IMR-90 (cell line): ENCODE measurements at regions not wholly inside any gene's neighbourhood (a gene's known extent, or its start where the extent isn't known, plus 50 kb on each side); places are given as distances from the start of the nearest gene placed in this dataset.

Experiments
- ATAC-seq: fragments of 200-7000 bp; cut with Tn5 transposase; 2 replicates; pipeline ENCODE4 v1.9.1; 2020; ENCODE audit warnings: low read depth, mild to moderate bottlenecking, moderate library complexity
- BruUV-seq: library from RNA; stranded (reverse); fragments of 400-500 nt; replicated peaks from 2 replicates; lab custom pipeline; 2021; lab: Mats Ljungman, UMichigan
- CTCF ChIA-PET: fragments of 300-600 bp; formaldehyde crosslinking; extraction: SDS; loops from one replicate; lab custom pipeline; 2021; ENCODE audit warnings: antibody characterized with exemption; lab: Yijun Ruan, JAX
- POLR2A ChIA-PET: fragments of 300-600 bp; sonication (Branson Sonifier 250); formaldehyde crosslinking; loops from one replicate; lab custom pipeline; 2022; ENCODE audit warnings: antibody characterized with exemption; ENCODE audit not compliant: unreplicated experiment; lab: Charles Lee
- DNase-seq: peaks from one replicate; pipeline ENCODE4 v3.0.0; 2013
- H2AFZ ChIP-seq: replicated peaks from 2 replicates; pipeline ENCODE3; 2013; ENCODE audit warnings: low read length, mild to moderate bottlenecking; ENCODE audit not compliant: poor library complexity
- H2AK5ac ChIP-seq: 2 replicates; pipeline ENCODE4 v1.6.1; 2013; ENCODE audit warnings: low read depth, low read length, inconsistent platforms
- H2AK9ac ChIP-seq: replicated peaks from 2 replicates; pipeline ENCODE3; 2013; ENCODE audit warnings: mild to moderate bottlenecking, low read depth, low read length, moderate library complexity; ENCODE audit not compliant: poor library complexity
- H2BK120ac ChIP-seq: 2 replicates; pipeline ENCODE4 v1.6.1; 2013; ENCODE audit warnings: low read depth, low read length, inconsistent platforms
- H2BK15ac ChIP-seq: 3 replicates; pipeline ENCODE4 v1.6.1; 2013; ENCODE audit warnings: low read depth, low read length, inconsistent platforms
- H2BK20ac ChIP-seq: 2 replicates; pipeline ENCODE4 v1.6.1; 2013; ENCODE audit warnings: low read depth, mild to moderate bottlenecking, inconsistent platforms, low read length, moderate library complexity
- H2BK5ac ChIP-seq: 2 replicates; pipeline ENCODE4 v1.6.1; 2013; ENCODE audit warnings: mild to moderate bottlenecking, low read depth, low read length, inconsistent platforms; ENCODE audit not compliant: poor library complexity, severe bottlenecking
- H3K14ac ChIP-seq: replicated peaks from 2 replicates; pipeline ENCODE4 v1.6.1; 2013; ENCODE audit warnings: low read depth, low read length, inconsistent platforms
- H3K18ac ChIP-seq: 2 replicates; pipeline ENCODE4 v1.6.1; 2013; ENCODE audit warnings: low read depth, low read length, control low read depth
- H3K23ac ChIP-seq: 2 replicates; pipeline ENCODE4 v1.6.1; 2013; ENCODE audit warnings: low read depth, low read length, inconsistent platforms
- H3K27ac ChIP-seq: 2 replicates; pipeline ENCODE4 v1.5.1; 2013; ENCODE audit warnings: mild to moderate bottlenecking, control low read depth, low read length; ENCODE audit not compliant: insufficient read depth
- H3K27me3 ChIP-seq: 2 replicates; pipeline ENCODE4 v1.6.1; 2013; ENCODE audit warnings: low read length; ENCODE audit not compliant: control insufficient read depth, insufficient read depth
- H3K36me3 ChIP-seq: 2 replicates; pipeline ENCODE4 v1.6.1; 2013; ENCODE audit warnings: low read length, mixed read lengths; ENCODE audit not compliant: control insufficient read depth, insufficient read depth
- H3K4ac ChIP-seq: 2 replicates; pipeline ENCODE4 v1.6.1; 2013; ENCODE audit warnings: low read depth, low read length, inconsistent platforms
- H3K4me1 ChIP-seq: 2 replicates; pipeline ENCODE4 v1.6.1; 2013; ENCODE audit warnings: low read length, mixed read lengths; ENCODE audit not compliant: control insufficient read depth, insufficient read depth
- H3K4me2 ChIP-seq: 2 replicates; pipeline ENCODE4 v1.6.1; 2013; ENCODE audit warnings: low read depth, mild to moderate bottlenecking, control low read depth, low read length, moderate library complexity
- H3K4me3 ChIP-seq: 2 replicates; pipeline ENCODE4 v1.5.1; 2013; ENCODE audit warnings: low read depth, mild to moderate bottlenecking, control low read depth, low read length, moderate library complexity; ENCODE audit not compliant: insufficient read depth
- H3K56ac ChIP-seq: 2 replicates; pipeline ENCODE4 v1.6.1; 2013; ENCODE audit warnings: low read length, inconsistent platforms; ENCODE audit not compliant: insufficient read depth; ENCODE audit errors: extremely low read depth
- H3K79me1 ChIP-seq, 2 experiments: 2 replicates each; pipeline ENCODE4 v1.6.1; 2013; ENCODE audit warnings: low read length in 2 of 2, inconsistent platforms in 1 of 2, low read depth in 1 of 2
- H3K9ac ChIP-seq: 2 replicates; pipeline ENCODE4 v1.6.1; 2013; ENCODE audit warnings: low read depth, low read length, control low read depth
- H3K9me1 ChIP-seq: 2 replicates; pipeline ENCODE4 v1.6.1; 2013; ENCODE audit warnings: low read length, inconsistent platforms; ENCODE audit not compliant: insufficient read depth
- H3K9me3 ChIP-seq: 2 replicates; pipeline ENCODE4 v1.6.1; 2013; ENCODE audit warnings: low read length; ENCODE audit not compliant: control insufficient read depth, insufficient read depth
- H4K20me1 ChIP-seq: 2 replicates; pipeline ENCODE4 v1.6.1; 2013; ENCODE audit warnings: low read length, inconsistent platforms; ENCODE audit not compliant: insufficient read depth
- H4K5ac ChIP-seq: 2 replicates; pipeline ENCODE4 v1.6.1; 2013; ENCODE audit warnings: mild to moderate bottlenecking, low read depth, low read length, control low read depth
- H4K8ac ChIP-seq, 2 experiments: 2 replicates each; pipeline ENCODE4 v1.6.1; 2013; ENCODE audit warnings: low read depth in 2 of 2, low read length in 2 of 2, control low read depth in 1 of 2, inconsistent platforms in 1 of 2
- H4K91ac ChIP-seq: 2 replicates; pipeline ENCODE4 v1.6.1; 2013; ENCODE audit warnings: low read depth, low read length, inconsistent platforms; ENCODE audit not compliant: insufficient read depth
- CHD1 ChIP-seq: IDR thresholded peaks from 2 replicates; pipeline ENCODE4 v1.6.1; 2012; ENCODE audit warnings: low read depth, low read length, improper control_type of control experiment
- MAFK ChIP-seq: IDR thresholded peaks from 2 replicates; pipeline ENCODE4 v1.6.1; 2012; ENCODE audit warnings: low read depth, low read length, improper control_type of control experiment
- RCOR1 ChIP-seq: IDR thresholded peaks from 2 replicates; pipeline ENCODE4 v1.6.1; 2012; ENCODE audit warnings: mild to moderate bottlenecking, low read length, improper control_type of control experiment; ENCODE audit not compliant: insufficient replicate concordance
- RFX5 ChIP-seq: IDR thresholded peaks from 2 replicates; pipeline ENCODE4 v1.8.0; 2012; ENCODE audit warnings: low read depth, mild to moderate bottlenecking, low read length, moderate library complexity
- SMC3 ChIP-seq: fragments of 150-350 bp; IDR thresholded peaks from 2 replicates; pipeline ENCODE4 v1.6.1; 2016; ENCODE audit warnings: low read depth, mild to moderate bottlenecking, antibody characterized with exemption, low read length, moderate library complexity
- WGBS, 2 experiments: methylation state at CpG; one replicate each; pipeline versions ENCODE4 v1.1.5 to v1.1.7; 2013; ENCODE audit warnings: missing lambda C conversion rate in 2 of 2; ENCODE audit not compliant: insufficient read length in 1 of 2; ENCODE audit errors: extremely low coverage in 2 of 2; 5-methylcytosine and 5-hydroxymethylcytosine counted together
- dilution Hi-C: fragments of 300-500 bp; cut with HindIII; formaldehyde crosslinking; loops from one replicate; pipeline ENCODE4 v1.14.3; 2018; ENCODE audit warnings: low sequenced_read_pairs; ENCODE audit not compliant: unreplicated experiment
- in situ Hi-C: fragments of 300-500 bp; cut with MboI; formaldehyde crosslinking; loops from 3 replicates; pipeline ENCODE4 v1.14.3; 2019; ENCODE audit warnings: low sequenced_read_pairs, inconsistent platforms, mixed read lengths
- intact Hi-C: fragments of 100-400 bp; cut with micrococcal nuclease; formaldehyde crosslinking; loops from 2 replicates; pipeline ENCODE4 v1.10.0; 2022

- intact Hi-C loops (loop anchor here (10.0 kb wide), 1 partner anchor 1234 kb away; no protein-coding TSS in a partner anchor), dilution Hi-C loops (no loop called here), in situ Hi-C loops (loop anchor here (25.0 kb wide), 1 partner anchor 1157 kb away; no protein-coding TSS in a partner anchor)
- DNase-seq (no peak), ATAC-seq (no peak)
- H3K36me3 ChIP-seq: no peaks in the 10 kb centered on the region
- no peak overlapping the region for H2AK9ac ChIP-seq
- ChIA-PET POLR2A (no interaction called here), CTCF (no interaction called here)
- H3K18ac ChIP-seq: no peak overlapping the region
- no peak overlapping the region for H4K8ac ChIP-seq
- H2BK15ac ChIP-seq: no peak overlapping the region
- H2BK120ac ChIP-seq: no peak overlapping the region
- no peak overlapping the region for H3K23ac ChIP-seq
- H3K9me3 ChIP-seq: no peaks in the 10 kb centered on the region
- H3K4ac ChIP-seq: no peak overlapping the region
- no peak overlapping the region for H4K91ac ChIP-seq
- H3K27me3 ChIP-seq: peaks cover 4% of the 10 kb centered on the region
- H2AFZ ChIP-seq: no peak overlapping the region
- H3K14ac ChIP-seq: no peak overlapping the region
- WGBS, 2 experiments: no CpG with 5 or more reads among the region's 7 CpGs
- BruUV-seq: no TSS peak
- H3K4me1 ChIP-seq: no peaks in the 10 kb centered on the region; the same call in 1 of the 2 replicates
- H2AK5ac ChIP-seq: no peak overlapping the region
- H3K4me2 ChIP-seq: no peak overlapping the region
- H3K9me1 ChIP-seq: no peaks in the 10 kb centered on the region
- no peak overlapping the region for H3K56ac ChIP-seq
- H4K5ac ChIP-seq: no peak overlapping the region
- no peak overlapping the region for H3K9ac ChIP-seq
- no peak overlapping the region for H3K4me3 ChIP-seq
- H2BK5ac ChIP-seq: no peak overlapping the region
- H3K27ac ChIP-seq: no peak overlapping the region
- H2BK20ac ChIP-seq: no peak overlapping the region
- TF ChIP-seq SMC3 (no peak), CHD1 (no peak), RFX5 (no peak), RCOR1 (no peak), MAFK (no peak)
- no peaks in the 10 kb centered on the region for H4K20me1 ChIP-seq
- H3K79me1 ChIP-seq: no peaks in the 10 kb centered on the region
Measured at GRCh38 chr2:19669126-19669525, 232.7 kb downstream of the TTC32 start.
